GM19438 (cell line): ENCODE measurements at regions not wholly inside any gene's neighbourhood (a gene's known extent, or its start where the extent isn't known, plus 50 kb on each side); places are given as distances from the start of the nearest gene placed in this dataset.
"Not testable (repeated sequence)": the region's sequence is repeated elsewhere in the genome, so short reads cannot be mapped to it uniquely, and the experiment has no call there.

Source experiments
- ATAC-seq: cut with Tn5 transposase; IDR thresholded peaks from one replicate; pipeline ENCODE4 v1.9.1; 2021; ENCODE audit warnings: low read depth; ENCODE audit not compliant: unreplicated experiment

GRCh38 chrX:43333543-43333942 is 322.6 kb upstream of the MAOA start:
- no peak for ATAC-seq

- no peak for ATAC-seq
Measured at GRCh38 chrX:43345166-43345565, 310.9 kb upstream of the MAOA start.

GRCh38 chrX:43349363-43349762 is 306.7 kb upstream of the MAOA start:
- ATAC-seq: peak; percentile 66

- no peak for ATAC-seq
Measured at GRCh38 chrX:43350935-43351334, 305.2 kb upstream of the MAOA start.

GRCh38 chrX:43357741-43358140 is 298.4 kb upstream of the MAOA start:
- no peak for ATAC-seq

GRCh38 chrX:43373032-43373431 is 283.1 kb upstream of the MAOA start:
- ATAC-seq: no peak

- no peak for ATAC-seq
Measured at GRCh38 chrX:43375136-43375535, 281.0 kb upstream of the MAOA start.

GRCh38 chrX:43380704-43381103 is 275.4 kb upstream of the MAOA start:
- ATAC-seq: no peak

GRCh38 chrX:43386875-43387274 is 269.2 kb upstream of the MAOA start:
- no peak for ATAC-seq

GRCh38 chrX:43405191-43405590 is 250.9 kb upstream of the MAOA start:
- no peak for ATAC-seq

- no peak for ATAC-seq
Measured at GRCh38 chrX:43423876-43424275, 232.2 kb upstream of the MAOA start.

GRCh38 chrX:43436517-43436916 is 219.6 kb upstream of the MAOA start:
- no peak for ATAC-seq

- no peak for ATAC-seq
Measured at GRCh38 chrX:43446752-43447151, 209.3 kb upstream of the MAOA start.

- no peak for ATAC-seq
Measured at GRCh38 chrX:43448688-43449087, 207.4 kb upstream of the MAOA start.

- ATAC-seq: no peak
Measured at GRCh38 chrX:43450355-43450754, 205.7 kb upstream of the MAOA start.

- not testable (repeated sequence) for ATAC-seq
Measured at GRCh38 chrX:43451976-43452686, 204.0 kb upstream of the MAOA start.

GRCh38 chrX:43456063-43456462 is 200.0 kb upstream of the MAOA start:
- no peak for ATAC-seq

GRCh38 chrX:43456906-43457305 is 199.2 kb upstream of the MAOA start:
- ATAC-seq: no peak

- no peak for ATAC-seq
Measured at GRCh38 chrX:43467608-43468234, 188.4 kb upstream of the MAOA start.

GRCh38 chrX:43469391-43470054 is 186.6 kb upstream of the MAOA start:
- ATAC-seq: no peak

- ATAC-seq: no peak
Measured at GRCh38 chrX:43474321-43474720, 181.8 kb upstream of the MAOA start.

- ATAC-seq: no peak
Measured at GRCh38 chrX:43479070-43479469, 177.0 kb upstream of the MAOA start.
